HepG2 (cell line): ENCODE measurements at regions not wholly inside any gene's neighbourhood (a gene's known extent, or its start where the extent isn't known, plus 50 kb on each side); places are given as distances from the start of the nearest gene placed in this dataset.

Source experiments
- CTCF ChIP-seq: sonication (generic); formaldehyde crosslinking; IDR thresholded peaks from 2 replicates; pipeline ENCODE4 v1.5.0; 2020; ENCODE audit warnings: mild to moderate bottlenecking, missing genetic modification reagents, moderate library complexity
- POLR2A ChIP-seq, 2 experiments: IDR thresholded peaks; 2 replicates each; pipeline ENCODE4 v1.6.1; 2011; ENCODE audit warnings: low read depth in 2 of 2, low read length in 2 of 2, mild to moderate bottlenecking in 1 of 2, moderate library complexity in 1 of 2; ENCODE audit not compliant: insufficient read depth in 1 of 2
- ZNF891 ChIP-seq: sonication (generic); formaldehyde crosslinking; IDR thresholded peaks from 2 replicates; pipeline ENCODE4 v1.5.0; 2020; ENCODE audit warnings: mild to moderate bottlenecking, missing genetic modification reagents
- ZSCAN29 ChIP-seq: sonication (generic); formaldehyde crosslinking; conservative IDR thresholded peaks from 2 replicates; pipeline ENCODE4 v1.4.0; 2020; ENCODE audit warnings: mild to moderate bottlenecking, missing genetic modification reagents
- TF ChIP-seq, protein P1 (sequence below): sonication (generic); formaldehyde crosslinking; IDR thresholded peaks from 2 replicates; pipeline ENCODE4 v1.4.0; 2020; ENCODE audit warnings: missing genetic modification reagents

DNA sequence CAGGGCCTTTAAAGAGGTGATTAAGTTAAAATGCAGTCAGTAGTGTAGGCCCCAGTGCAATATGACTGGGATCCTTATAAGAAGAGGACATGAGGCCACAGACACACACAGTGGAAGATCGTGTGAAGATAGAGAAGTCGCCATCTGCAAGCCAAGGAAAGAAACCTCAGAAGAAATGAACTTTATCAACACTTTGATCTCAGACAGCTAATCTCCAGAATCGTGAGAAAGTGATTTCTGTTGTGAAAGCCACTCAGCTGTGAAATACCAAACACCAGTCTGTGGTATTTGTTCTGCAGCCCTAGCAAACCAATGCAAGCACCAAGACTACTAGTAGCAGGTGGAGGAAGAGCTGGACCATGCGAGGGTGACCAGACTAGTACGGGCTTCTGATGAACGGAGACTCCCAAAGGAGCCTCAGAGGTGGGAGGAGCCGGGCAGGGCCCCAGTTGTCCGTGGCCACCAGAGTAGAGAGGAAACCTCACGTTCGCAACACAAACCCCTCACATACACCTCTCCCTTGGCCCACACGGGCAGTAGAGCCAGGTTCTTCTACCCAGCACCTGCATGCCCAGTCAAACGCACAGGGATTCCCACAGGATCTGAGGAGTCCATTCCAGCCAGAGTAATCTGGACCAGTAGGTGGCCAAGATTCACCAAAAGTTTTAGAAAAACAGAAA is 243.0 kb downstream of the TTC8 start:
- no peak for TF ChIP-seq POLR2A (IDR thresholded peaks at IDR 0.05; ENCODE audit: insufficient read depth in 1 of 2, low read depth in 2 of 2, low read length in 2 of 2)
- TF ChIP-seq, protein P1, sequence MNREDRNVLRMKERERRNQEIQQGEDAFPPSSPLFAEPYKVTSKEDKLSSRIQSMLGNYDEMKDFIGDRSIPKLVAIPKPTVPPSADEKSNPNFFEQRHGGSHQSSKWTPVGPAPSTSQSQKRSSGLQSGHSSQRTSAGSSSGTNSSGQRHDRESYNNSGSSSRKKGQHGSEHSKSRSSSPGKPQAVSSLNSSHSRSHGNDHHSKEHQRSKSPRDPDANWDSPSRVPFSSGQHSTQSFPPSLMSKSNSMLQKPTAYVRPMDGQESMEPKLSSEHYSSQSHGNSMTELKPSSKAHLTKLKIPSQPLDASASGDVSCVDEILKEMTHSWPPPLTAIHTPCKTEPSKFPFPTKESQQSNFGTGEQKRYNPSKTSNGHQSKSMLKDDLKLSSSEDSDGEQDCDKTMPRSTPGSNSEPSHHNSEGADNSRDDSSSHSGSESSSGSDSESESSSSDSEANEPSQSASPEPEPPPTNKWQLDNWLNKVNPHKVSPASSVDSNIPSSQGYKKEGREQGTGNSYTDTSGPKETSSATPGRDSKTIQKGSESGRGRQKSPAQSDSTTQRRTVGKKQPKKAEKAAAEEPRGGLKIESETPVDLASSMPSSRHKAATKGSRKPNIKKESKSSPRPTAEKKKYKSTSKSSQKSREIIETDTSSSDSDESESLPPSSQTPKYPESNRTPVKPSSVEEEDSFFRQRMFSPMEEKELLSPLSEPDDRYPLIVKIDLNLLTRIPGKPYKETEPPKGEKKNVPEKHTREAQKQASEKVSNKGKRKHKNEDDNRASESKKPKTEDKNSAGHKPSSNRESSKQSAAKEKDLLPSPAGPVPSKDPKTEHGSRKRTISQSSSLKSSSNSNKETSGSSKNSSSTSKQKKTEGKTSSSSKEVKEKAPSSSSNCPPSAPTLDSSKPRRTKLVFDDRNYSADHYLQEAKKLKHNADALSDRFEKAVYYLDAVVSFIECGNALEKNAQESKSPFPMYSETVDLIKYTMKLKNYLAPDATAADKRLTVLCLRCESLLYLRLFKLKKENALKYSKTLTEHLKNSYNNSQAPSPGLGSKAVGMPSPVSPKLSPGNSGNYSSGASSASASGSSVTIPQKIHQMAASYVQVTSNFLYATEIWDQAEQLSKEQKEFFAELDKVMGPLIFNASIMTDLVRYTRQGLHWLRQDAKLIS (CRISPR knock-in tag), result no peak
- no peak for TF ChIP-seq ZSCAN29 (CRISPR knock-in tag)
- TF ChIP-seq CTCF (CRISPR knock-in tag), result no peak
- TF ChIP-seq ZNF891 (CRISPR knock-in tag), result no peak
